Testis (tissue), 2 donors: ENCODE measurements at regions not wholly inside any gene's neighbourhood (a gene's known extent, or its start where the extent isn't known, plus 50 kb on each side); places are given as distances from the start of the nearest gene placed in this dataset.

ENCODE experiments used
- CTCF ChIP-seq, 3 experiments: fragments of 450-650 bp in 2 of 3; fragments of 200-600 bp in 1 of 3; sonication (generic) in 1 of 3; IDR thresholded peaks; one replicate each; pipeline ENCODE4 v1.5.1; 2016 to 2019; ENCODE audit warnings: antibody characterized with exemption in 3 of 3, mild to moderate bottlenecking in 2 of 3, moderate library complexity in 1 of 3
- POLR2A ChIP-seq: fragments of 450-650 bp; IDR thresholded peaks from one replicate; pipeline ENCODE4 v1.6.1; 2017; ENCODE audit warnings: antibody characterized with exemption, mild to moderate bottlenecking, moderate library complexity

- TF ChIP-seq CTCF (IDR thresholded peaks at IDR 0.05) (no peak), POLR2A (no peak)
These were observed 381.4 kb downstream of the DTWD2 start for GRCh38 chr5:118606940-118607339.
